B cell (primary cell): ENCODE measurements at regions not wholly inside any gene's neighbourhood (a gene's known extent, or its start where the extent isn't known, plus 50 kb on each side); places are given as distances from the start of the nearest gene placed in this dataset.

Experiments
- ATAC-seq: fragments of 200-7000 bp; cut with Tn5 transposase; one replicate; pipeline ENCODE4 v1.10.0; 2021; ENCODE audit warnings: low read depth, mild to moderate bottlenecking, moderate number of reproducible peaks, moderate library complexity
- CTCF ChIA-PET: fragments of 350-600 bp; sonication (Branson Sonifier 250); formaldehyde crosslinking; loops from one replicate; lab custom pipeline; 2021; ENCODE audit warnings: antibody characterized with exemption, inconsistent platforms; lab: Charles Lee
- POLR2A ChIA-PET: fragments of 350-600 bp; sonication (Branson Sonifier 250); formaldehyde crosslinking; loops from one replicate; lab custom pipeline; 2021; ENCODE audit warnings: antibody characterized with exemption; lab: Charles Lee
- DNase-seq: peaks from one replicate; pipeline ENCODE4 v3.0.0; 2013
- H2AFZ ChIP-seq: 2 replicates; pipeline ENCODE4 v1.6.1; 2012; ENCODE audit warnings: mild to moderate bottlenecking, low read depth, low read length; ENCODE audit not compliant: insufficient read depth, poor library complexity, severe bottlenecking
- H3K27ac ChIP-seq, 2 donors: 1 replicate in 1 of 2; 2 replicates in 1 of 2; pipeline ENCODE4 v1.5.1; 2012 to 2013; ENCODE audit warnings: low read length in 2 of 2, mild to moderate bottlenecking in 2 of 2, moderate library complexity in 1 of 2
- H3K27me3 ChIP-seq, 4 experiments: fragments of 200-600 bp in 1 of 4; sonication (generic) in 1 of 4; replicated peaks in 1 of 4; 1 replicate in 2 of 4; 2 replicates in 2 of 4; pipeline versions ENCODE4 v1.6.1 to v1.7.0; 2013 to 2016; ENCODE audit warnings: low read length in 3 of 4, mild to moderate bottlenecking in 2 of 4, mixed read lengths in 1 of 4, moderate library complexity in 1 of 4; ENCODE audit not compliant: insufficient read depth in 4 of 4, control insufficient read depth in 3 of 4; ENCODE audit errors: control extremely low read depth in 1 of 4
- H3K36me3 ChIP-seq, 2 experiments: replicated peaks in 1 of 2; 1 replicate in 1 of 2; 2 replicates in 1 of 2; pipeline versions ENCODE4 v1.6.1 to v1.7.1; 2013; ENCODE audit warnings: low read length in 1 of 2; ENCODE audit not compliant: insufficient read depth in 2 of 2, control insufficient read depth in 1 of 2; ENCODE audit errors: control extremely low read depth in 1 of 2, extremely low read depth in 1 of 2
- H3K4me1 ChIP-seq, 2 donors: fragments of 200-600 bp in 1 of 2; sonication (generic) in 1 of 2; 1 replicate in 1 of 2; 2 replicates in 1 of 2; pipeline versions ENCODE4 v1.5.1 to v1.6.1; 2013 to 2017; ENCODE audit warnings: low read length in 2 of 2; ENCODE audit not compliant: control insufficient read depth in 2 of 2, insufficient read depth in 2 of 2
- H3K4me2 ChIP-seq: replicated peaks from 2 replicates; pipeline ENCODE3; 2012; ENCODE audit warnings: mild to moderate bottlenecking, low read depth, low read length; ENCODE audit not compliant: poor library complexity, severe bottlenecking
- H3K4me3 ChIP-seq, 5 experiments: fragments of 200-600 bp in 1 of 5; sonication (generic) in 1 of 5; 1 replicate in 3 of 5; 2 replicates in 2 of 5; pipeline versions ENCODE4 v1.5.1 to v1.7.0; 2011 to 2016; ENCODE audit warnings: low read length in 4 of 5, mild to moderate bottlenecking in 4 of 5, low read depth in 2 of 5, control low read depth in 1 of 5, moderate library complexity in 1 of 5; ENCODE audit not compliant: insufficient read depth in 1 of 5; ENCODE audit errors: control extremely low read depth in 1 of 5, extremely low read depth in 1 of 5
- H3K79me2 ChIP-seq: fragments of 200-600 bp; sonication (generic); one replicate; pipeline ENCODE4 v1.6.0; 2016; ENCODE audit warnings: low read length; ENCODE audit not compliant: control insufficient read depth, insufficient read depth
- H3K9ac ChIP-seq: fragments of 200-600 bp; sonication (generic); 2 replicates; pipeline ENCODE4 v1.6.1; 2017; ENCODE audit warnings: mild to moderate bottlenecking, low read length, moderate library complexity
- H3K9me3 ChIP-seq, 3 donors: one replicate each; pipeline versions ENCODE4 v1.6.1 to v1.7.1; 2013; ENCODE audit warnings: low read length in 2 of 3; ENCODE audit not compliant: control insufficient read depth in 2 of 3, insufficient read depth in 1 of 3; ENCODE audit errors: control extremely low read depth in 1 of 3
- H4K20me1 ChIP-seq: 2 replicates; pipeline ENCODE4 v1.6.0; 2012; ENCODE audit warnings: mild to moderate bottlenecking, low read length; ENCODE audit not compliant: insufficient read depth, control insufficient read depth, poor library complexity, severe bottlenecking
- H3K27ac Mint-ChIP-seq: one replicate; pipeline ENCODE4 v1.8.0; 2021; ENCODE audit warnings: mixed read lengths
- H3K27me3 Mint-ChIP-seq: one replicate; pipeline ENCODE4 v1.8.0; 2021; ENCODE audit warnings: mixed read lengths
- H3K4me1 Mint-ChIP-seq: one replicate; pipeline ENCODE4 v1.8.0; 2021; ENCODE audit warnings: mixed read lengths
- H3K4me3 Mint-ChIP-seq: one replicate; pipeline ENCODE4 v1.8.0; 2021; ENCODE audit warnings: mixed read lengths
- H3K9me3 Mint-ChIP-seq: one replicate; pipeline ENCODE4 v1.8.0; 2022; ENCODE audit warnings: mixed read lengths; ENCODE audit not compliant: insufficient read depth
- EZH2 ChIP-seq: IDR thresholded peaks from 2 replicates; pipeline ENCODE4 v1.6.1; 2012; ENCODE audit warnings: borderline replicate concordance, low read depth, mild to moderate bottlenecking, moderate library complexity, low read length; ENCODE audit not compliant: insufficient read depth, poor library complexity, severe bottlenecking
- WGBS: methylation state at CpG from one replicate; pipeline ENCODE4 v1.1.5; 2013; ENCODE audit warnings: missing lambda C conversion rate; ENCODE audit not compliant: insufficient coverage; 5-methylcytosine and 5-hydroxymethylcytosine counted together
- intact Hi-C: fragments of 100-400 bp; cut with micrococcal nuclease; formaldehyde crosslinking; loops from one replicate; pipeline ENCODE4 v1.10.0; 2022
- TF ChIP-seq, protein P1 (sequence below): fragments of 200-600 bp; IDR thresholded peaks from one replicate; pipeline ENCODE4 v1.8.0; 2022; ENCODE audit warnings: antibody characterized with exemption, mild to moderate bottlenecking

DNA sequence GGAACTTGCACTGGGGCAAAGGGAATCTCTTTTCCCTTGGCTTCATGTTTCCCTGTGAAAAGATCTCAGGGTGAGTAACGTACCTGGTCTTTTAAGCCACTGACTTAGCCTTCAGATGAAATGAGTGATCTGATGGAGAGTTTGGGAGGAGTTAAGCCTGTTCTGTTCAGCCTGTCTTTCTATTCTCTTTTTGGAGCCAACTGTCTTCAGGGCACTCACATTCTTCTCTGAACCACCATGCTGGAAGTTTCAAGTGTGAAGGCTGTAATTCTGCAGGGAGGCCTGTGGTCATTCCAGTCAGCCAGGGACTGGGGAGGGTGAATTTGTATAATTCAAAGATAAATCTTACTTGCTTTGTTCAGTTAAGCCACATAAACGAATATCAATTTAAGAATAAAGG lies 722.2 kb upstream of the SEMA6A start:
- peaks cover 6% of the 10 kb centered on the region for H3K9me3 Mint-ChIP-seq
- WGBS = 82% methylated on average over 1 of the region's 2 CpGs
- Histone ChIP-seq H3K9ac (no peak overlapping the region), H3K27ac (no peak overlapping the region), H3K4me3 (no peak overlapping the region), H4K20me1 (no peaks in the 10 kb centered on the region), H3K36me3 (no peaks in the 10 kb centered on the region), H3K4me2 (no peak overlapping the region), H3K79me2 (no peaks in the 10 kb centered on the region), H3K27me3 (no peaks in the 10 kb centered on the region), H2AFZ (no peak overlapping the region), H3K4me1 (no peaks in the 10 kb centered on the region), H3K9me3 (no peaks in the 10 kb centered on the region)
- H3K4me3 Mint-ChIP-seq = no peak overlapping the region
- no peaks in the 10 kb centered on the region for H3K4me1 Mint-ChIP-seq
- DNase-seq (no peak), ATAC-seq (no peak)
- CTCF ChIA-PET = no interaction called here
- TF ChIP-seq EZH2 = no peak
- TF ChIP-seq, protein P1, sequence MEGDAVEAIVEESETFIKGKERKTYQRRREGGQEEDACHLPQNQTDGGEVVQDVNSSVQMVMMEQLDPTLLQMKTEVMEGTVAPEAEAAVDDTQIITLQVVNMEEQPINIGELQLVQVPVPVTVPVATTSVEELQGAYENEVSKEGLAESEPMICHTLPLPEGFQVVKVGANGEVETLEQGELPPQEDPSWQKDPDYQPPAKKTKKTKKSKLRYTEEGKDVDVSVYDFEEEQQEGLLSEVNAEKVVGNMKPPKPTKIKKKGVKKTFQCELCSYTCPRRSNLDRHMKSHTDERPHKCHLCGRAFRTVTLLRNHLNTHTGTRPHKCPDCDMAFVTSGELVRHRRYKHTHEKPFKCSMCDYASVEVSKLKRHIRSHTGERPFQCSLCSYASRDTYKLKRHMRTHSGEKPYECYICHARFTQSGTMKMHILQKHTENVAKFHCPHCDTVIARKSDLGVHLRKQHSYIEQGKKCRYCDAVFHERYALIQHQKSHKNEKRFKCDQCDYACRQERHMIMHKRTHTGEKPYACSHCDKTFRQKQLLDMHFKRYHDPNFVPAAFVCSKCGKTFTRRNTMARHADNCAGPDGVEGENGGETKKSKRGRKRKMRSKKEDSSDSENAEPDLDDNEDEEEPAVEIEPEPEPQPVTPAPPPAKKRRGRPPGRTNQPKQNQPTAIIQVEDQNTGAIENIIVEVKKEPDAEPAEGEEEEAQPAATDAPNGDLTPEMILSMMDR = no peak
- no peak overlapping the region for H3K27ac Mint-ChIP-seq
- intact Hi-C loops = no loop called here
- no peaks in the 10 kb centered on the region for H3K27me3 Mint-ChIP-seq
- POLR2A ChIA-PET = no interaction called here

DNA sequence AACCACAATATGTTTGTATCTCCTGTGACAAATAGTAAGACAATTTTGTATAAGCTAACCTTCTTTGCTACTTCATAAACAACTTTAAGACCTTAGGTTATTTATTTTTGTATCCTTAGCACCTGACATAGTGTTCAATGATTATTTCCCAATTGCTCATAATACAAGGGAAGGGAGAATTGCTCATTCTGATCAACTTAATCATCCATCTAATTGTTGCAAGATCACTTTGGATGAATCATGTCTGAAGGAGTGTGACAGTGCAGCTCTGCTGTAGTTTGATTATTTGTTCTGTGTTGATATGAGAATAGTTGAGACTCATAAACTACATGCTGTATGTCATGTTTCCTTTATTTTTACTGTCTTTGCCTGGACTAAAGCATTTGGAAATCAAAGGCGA lies 721.3 kb upstream of the SEMA6A start:
- H3K9me3 Mint-ChIP-seq = peaks cover 6% of the 10 kb centered on the region
- Histone ChIP-seq H3K9me3 (no peaks in the 10 kb centered on the region), H3K4me3 (no peak overlapping the region), H3K79me2 (no peaks in the 10 kb centered on the region), H3K27ac (no peak overlapping the region), H3K27me3 (no peaks in the 10 kb centered on the region), H3K4me1 (no peaks in the 10 kb centered on the region), H2AFZ (no peak overlapping the region), H3K9ac (no peak overlapping the region), H3K4me2 (no peak overlapping the region), H4K20me1 (no peaks in the 10 kb centered on the region), H3K36me3 (no peaks in the 10 kb centered on the region)
- ATAC-seq (no peak), DNase-seq (no peak)
- WGBS = no CpG with 5 or more reads among the region's 1 CpG
- no peak overlapping the region for H3K27ac Mint-ChIP-seq
- H3K4me3 Mint-ChIP-seq = no peak overlapping the region
- H3K4me1 Mint-ChIP-seq = no peaks in the 10 kb centered on the region
- POLR2A ChIA-PET = no interaction called here
- TF ChIP-seq EZH2 = no peak
- TF ChIP-seq, protein P1 = no peak
- CTCF ChIA-PET = no interaction called here
- intact Hi-C loops = no loop called here
- H3K27me3 Mint-ChIP-seq = no peaks in the 10 kb centered on the region
